Spleen (tissue), 7 donors: ENCODE measurements at regions not wholly inside any gene's neighbourhood (a gene's known extent, or its start where the extent isn't known, plus 50 kb on each side); places are given as distances from the start of the nearest gene placed in this dataset.

Experiments used
- POLR2A ChIP-seq, 3 donors: fragments of 450-650 bp; IDR thresholded peaks; one replicate each; pipeline ENCODE4 v1.5.1; 2017; ENCODE audit warnings: antibody characterized with exemption in 3 of 3, mild to moderate bottlenecking in 1 of 3
- POLR2AphosphoS5 ChIP-seq, 3 donors: sonication (generic); formaldehyde crosslinking; IDR thresholded peaks; one replicate each; pipeline ENCODE4 v1.5.1; 2017; ENCODE audit warnings: antibody characterized with exemption in 3 of 3
- TF ChIP-seq, protein P1 (sequence below), 11 experiments: fragments of 200-600 bp in 7 of 11; fragments of 450-650 bp in 4 of 11; sonication (generic) in 4 of 11; IDR thresholded peaks in 8 of 11; conservative IDR thresholded peaks in 3 of 11; 1 replicate in 7 of 11; 2 replicates in 4 of 11; pipeline versions ENCODE4 v1.4.0 to v1.8.0; 2016 to 2021; ENCODE audit warnings: antibody characterized with exemption in 11 of 11, inconsistent platforms in 4 of 11, mild to moderate bottlenecking in 1 of 11
- donor health status: DM: no; HTN: no; CAD: no; lungs with moderate emphysema.
- donor health status: DM: no; HTN: no; CAD: no.
- donor health status: DM: no; HTN: no; CAD: no.

DNA sequence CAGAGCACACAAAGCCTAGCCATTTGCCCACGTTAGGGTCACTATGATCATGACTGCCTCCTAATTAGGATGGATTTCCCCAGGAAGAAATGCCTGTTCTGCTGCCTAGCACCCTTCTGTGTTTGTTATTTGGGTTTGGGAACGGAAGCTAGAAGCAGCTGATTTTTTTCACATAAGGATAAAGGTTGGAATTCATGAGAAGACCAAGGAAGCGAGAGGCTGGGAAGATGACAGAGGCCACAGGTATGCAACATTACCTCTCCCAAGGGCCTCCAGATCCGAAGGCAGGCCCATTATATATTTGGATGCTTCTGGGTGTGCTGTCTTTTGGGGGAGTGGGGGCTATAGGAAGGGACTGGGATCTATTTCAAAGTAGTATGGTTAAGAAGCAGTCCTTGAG lies 204.7 kb downstream of the FBXO15 start:
- TF ChIP-seq, protein P1, sequence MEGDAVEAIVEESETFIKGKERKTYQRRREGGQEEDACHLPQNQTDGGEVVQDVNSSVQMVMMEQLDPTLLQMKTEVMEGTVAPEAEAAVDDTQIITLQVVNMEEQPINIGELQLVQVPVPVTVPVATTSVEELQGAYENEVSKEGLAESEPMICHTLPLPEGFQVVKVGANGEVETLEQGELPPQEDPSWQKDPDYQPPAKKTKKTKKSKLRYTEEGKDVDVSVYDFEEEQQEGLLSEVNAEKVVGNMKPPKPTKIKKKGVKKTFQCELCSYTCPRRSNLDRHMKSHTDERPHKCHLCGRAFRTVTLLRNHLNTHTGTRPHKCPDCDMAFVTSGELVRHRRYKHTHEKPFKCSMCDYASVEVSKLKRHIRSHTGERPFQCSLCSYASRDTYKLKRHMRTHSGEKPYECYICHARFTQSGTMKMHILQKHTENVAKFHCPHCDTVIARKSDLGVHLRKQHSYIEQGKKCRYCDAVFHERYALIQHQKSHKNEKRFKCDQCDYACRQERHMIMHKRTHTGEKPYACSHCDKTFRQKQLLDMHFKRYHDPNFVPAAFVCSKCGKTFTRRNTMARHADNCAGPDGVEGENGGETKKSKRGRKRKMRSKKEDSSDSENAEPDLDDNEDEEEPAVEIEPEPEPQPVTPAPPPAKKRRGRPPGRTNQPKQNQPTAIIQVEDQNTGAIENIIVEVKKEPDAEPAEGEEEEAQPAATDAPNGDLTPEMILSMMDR (IDR thresholded peaks at IDR 0.05 in 8 of 11, conservative IDR thresholded peaks at IDR 0.05 in 3 of 11) = no peak
- no peak for TF ChIP-seq POLR2A (IDR thresholded peaks at IDR 0.05)
- no peak for TF ChIP-seq POLR2AphosphoS5 (IDR thresholded peaks at IDR 0.05)
